HG02588 (cell line): ENCODE measurements at regions not wholly inside any gene's neighbourhood (a gene's known extent, or its start where the extent isn't known, plus 50 kb on each side); places are given as distances from the start of the nearest gene placed in this dataset.

Source experiments
- ATAC-seq: cut with Tn5 transposase; IDR thresholded peaks from one replicate; pipeline ENCODE4 v1.9.1; 2021; ENCODE audit warnings: mild to moderate bottlenecking, moderate library complexity; ENCODE audit not compliant: unreplicated experiment

DNA sequence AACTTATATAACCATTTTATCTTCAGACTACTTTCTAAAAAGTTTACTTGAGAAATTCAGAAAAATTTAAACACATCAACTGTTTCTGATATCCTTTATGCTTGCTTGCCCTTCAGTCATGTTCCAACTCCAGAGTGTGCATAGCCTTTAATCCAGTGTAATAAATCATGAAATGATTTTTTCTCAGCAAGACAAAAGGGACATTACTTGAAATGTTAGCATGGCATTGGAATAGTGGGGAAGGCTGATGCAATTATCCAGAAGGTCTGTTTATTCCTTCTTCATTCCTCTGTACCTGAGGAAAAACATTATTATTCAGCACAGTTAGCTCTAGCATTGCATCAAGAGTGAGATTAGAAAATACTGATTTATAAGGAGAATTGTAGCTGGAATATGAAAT is 209.9 kb downstream of the SLC7A11 start:
- no peak for ATAC-seq

- ATAC-seq = no peak
These were observed 211.8 kb downstream of the SLC7A11 start for GRCh38 chr4:138030375-138030774.

DNA sequence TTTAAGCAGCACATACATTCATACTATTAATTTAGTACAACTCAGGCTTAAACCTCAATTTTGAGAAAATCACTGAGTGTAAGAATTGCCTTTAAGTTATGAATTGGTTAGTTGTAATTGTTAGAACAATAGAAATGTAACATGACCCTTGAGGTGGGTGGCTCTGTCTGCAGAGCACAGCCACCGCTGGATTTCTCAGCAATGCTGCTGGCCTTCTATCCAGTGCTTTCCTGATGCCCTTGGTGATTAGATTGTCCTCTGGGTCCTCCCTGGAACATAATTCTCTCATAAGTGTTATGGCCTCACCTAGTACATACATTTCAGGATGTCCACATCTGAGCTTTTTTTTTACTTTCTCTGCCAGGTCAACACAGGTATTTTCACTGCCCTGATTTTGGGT is 213.2 kb downstream of the SLC7A11 start:
- no peak for ATAC-seq

- no peak for ATAC-seq
These were observed 220.9 kb downstream of the SLC7A11 start for GRCh38 chr4:138021139-138021830.

- peak; percentile 57 for ATAC-seq
These were observed 227.4 kb downstream of the SLC7A11 start for GRCh38 chr4:138014590-138015288.

GRCh38 chr4:138013625-138014024 is 228.5 kb downstream of the SLC7A11 start:
- no peak for ATAC-seq

DNA sequence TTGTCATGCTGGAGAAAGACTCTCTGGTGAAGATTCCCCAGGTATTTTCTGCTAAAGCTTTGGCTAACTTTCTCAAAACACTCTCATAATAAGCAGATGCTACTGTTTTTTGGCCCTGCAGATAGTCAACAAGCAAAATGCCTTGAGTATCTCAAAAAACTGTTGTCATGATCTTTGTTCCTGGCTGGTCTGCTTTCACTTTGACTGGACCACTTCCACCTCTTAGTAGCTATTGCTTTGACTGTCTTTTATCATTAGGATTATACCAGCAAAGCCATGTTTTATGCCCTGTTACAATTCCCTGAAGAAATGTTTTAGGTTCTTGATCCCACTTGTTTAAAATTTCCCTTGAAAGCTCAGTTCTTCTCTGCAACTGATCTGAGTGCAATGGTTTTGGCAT is 231.5 kb downstream of the SLC7A11 start:
- peak; percentile 48 for ATAC-seq

- ATAC-seq = no peak
These were observed 234.6 kb downstream of the SLC7A11 start for GRCh38 chr4:138007572-138007971.

DNA sequence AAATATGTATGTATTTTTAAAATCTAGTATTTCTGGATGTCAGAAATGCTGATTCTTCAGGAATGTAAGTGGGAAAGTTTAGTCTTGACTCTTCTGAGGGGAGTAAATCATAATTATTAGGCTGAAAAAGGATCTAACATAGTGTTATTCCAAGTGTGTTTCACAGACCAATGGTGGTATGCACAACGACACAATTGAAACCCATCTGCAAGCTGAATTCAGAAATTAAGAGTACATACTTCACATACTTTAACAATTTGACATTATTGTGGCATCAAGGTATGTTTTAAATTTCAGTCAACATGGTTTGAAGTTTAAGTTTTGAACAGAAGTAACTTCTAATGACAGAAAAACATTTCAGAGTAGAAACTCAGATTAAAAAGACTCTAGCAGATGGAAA is 236.7 kb downstream of the SLC7A11 start:
- ATAC-seq = no peak

DNA sequence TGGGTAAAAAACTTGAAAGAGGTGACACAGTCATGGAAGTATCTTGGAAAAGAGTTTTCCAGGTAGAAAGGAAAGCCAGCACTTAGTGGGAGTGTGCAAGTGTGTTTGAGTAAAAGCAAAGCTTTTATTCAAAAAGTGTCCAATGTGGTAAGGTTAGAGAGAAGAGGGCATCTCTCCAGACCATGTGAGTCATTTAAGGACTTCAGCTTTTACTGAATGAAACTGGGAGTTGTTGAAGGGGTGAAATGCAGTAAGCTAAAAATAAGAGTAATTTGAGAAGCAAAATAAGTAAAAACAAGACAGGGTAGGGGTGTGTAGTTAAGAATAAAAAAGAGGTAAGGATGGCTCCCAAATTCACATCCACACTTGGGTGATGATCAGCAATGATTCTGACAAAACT is 238.9 kb downstream of the SLC7A11 start:
- ATAC-seq = peak; percentile 99

DNA sequence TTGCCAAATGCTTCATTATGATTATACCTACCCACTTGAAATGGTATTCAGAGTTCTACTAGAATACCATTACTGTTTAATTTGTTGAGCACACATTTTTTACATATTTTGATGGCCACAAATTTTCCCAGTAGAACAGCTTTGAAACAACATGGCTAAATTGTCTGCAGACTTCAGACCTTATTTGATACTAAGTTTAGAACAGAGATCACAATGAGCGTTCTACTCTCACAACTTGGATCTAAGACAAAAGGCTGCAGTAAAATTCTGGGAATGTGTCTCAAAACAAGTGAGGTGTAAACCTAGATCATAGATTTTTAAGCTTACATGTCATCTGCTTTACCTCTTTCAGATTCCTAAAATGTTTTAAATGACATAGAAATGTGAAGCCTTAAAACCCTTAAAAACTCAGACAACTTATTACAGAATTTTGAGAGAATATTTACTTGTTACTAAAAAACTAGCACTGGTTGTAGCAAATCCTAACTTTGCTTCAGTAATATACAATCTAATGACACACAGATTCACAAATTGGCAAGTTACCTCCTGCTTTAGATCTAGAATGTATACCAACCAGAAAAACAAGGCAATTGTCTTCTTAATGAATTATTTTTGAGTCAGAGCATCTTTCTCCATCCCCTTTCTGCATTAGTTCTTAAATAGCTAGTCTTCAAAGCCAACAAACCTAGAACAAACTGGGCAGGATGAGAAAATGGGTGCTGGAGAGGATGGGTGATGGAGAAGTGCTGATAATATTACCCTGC is 243.3 kb downstream of the SLC7A11 start:
- no peak for ATAC-seq

- no peak for ATAC-seq
These were observed 244.7 kb downstream of the SLC7A11 start for GRCh38 chr4:137997496-137997895.

GRCh38 chr4:137994853-137995252 is 247.3 kb downstream of the SLC7A11 start:
- ATAC-seq = no peak

DNA sequence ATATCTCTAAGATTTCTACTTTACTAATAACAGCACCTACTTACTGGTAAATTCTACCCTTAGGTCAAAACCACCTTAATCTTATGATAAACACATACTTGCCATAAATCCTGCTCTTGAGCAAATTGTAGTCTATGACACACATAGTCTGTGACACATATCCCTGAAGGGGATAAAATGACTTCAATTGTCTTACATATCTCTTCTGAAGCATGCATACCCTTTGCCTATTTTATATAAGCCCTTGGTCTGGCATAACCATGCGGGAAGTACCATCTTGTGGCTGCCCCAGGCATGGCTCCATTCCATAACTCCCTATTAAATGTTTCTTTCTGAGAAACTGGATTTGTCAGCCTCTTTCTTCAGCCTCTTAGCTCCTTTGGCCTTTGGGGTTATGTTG is 248.9 kb downstream of the SLC7A11 start:
- no peak for ATAC-seq

- no peak for ATAC-seq
These were observed 260.9 kb downstream of the SLC7A11 start for GRCh38 chr4:137981277-137981676.

DNA sequence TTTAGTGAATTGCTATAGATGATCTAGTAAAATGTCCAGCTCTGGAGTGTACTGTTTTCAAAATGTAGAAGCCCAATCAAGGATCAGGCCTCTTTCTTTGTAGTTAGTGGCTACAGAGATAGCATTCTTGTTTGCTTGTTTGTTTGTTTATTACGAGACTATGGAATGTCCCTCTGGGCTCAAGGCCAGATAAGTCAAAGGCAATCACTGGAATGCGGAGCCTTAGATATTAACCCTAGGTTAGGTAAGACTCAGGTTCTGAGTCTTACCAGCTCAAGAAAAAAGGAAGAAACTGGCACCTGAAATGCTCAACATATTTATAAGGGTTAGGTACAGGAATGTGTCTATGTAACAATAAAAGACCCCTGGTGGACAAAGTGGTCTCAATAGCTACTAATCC is 261.5 kb downstream of the SLC7A11 start:
- ATAC-seq = no peak

DNA sequence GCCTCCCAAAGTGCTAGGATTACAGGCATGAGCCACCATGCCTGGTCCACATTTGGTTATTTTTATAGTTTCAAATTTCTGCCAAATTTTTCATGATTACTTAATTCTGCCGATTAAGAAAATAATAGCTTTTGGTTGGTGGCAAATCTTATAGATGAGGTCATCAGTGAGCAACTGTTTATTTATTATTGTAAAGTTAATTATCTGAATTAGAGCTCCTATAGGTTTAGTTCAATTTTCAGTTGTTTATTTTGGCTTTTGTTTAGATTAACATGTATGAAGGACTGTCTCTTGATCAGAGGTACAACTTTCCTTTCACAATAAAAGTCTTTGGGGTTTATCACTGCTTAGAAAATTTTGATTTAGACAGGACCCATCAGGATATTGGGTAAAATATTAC is 262.2 kb downstream of the SLC7A11 start:
- ATAC-seq = no peak

DNA sequence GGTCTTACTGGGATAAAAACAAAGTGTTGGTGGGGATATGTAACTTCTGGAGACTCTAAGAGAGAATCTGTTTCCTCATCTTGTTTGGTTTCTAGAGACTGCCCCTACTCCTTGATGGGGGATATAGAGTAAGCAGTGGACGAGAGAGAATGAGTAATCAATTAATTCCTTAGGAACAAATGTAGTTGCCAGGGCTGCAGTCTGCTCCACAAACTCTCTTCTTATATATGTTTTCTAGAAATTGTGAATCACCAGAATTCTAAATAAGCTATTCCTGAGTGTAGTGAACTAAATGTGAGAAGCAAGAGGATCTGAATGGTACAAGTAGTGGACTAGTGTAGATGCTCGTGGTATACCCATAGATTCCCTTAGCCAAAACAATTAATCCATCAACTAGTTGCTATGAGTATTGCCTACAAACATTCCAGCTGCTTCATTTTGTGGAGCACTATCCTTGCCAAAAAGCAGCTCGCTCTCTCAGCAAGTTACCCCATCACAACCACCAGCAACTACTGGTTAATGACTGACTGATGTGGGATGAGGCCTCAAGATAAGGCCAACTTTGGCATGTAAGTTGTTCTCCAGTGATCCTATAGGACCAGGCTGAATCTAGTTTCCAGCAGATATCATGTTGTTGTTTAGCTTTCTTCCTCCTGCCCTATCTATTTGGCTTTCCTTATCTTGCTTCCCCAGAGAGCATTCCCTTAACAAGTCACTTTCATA is 273.0 kb downstream of the SLC7A11 start:
- ATAC-seq = no peak

- ATAC-seq = no peak
These were observed 274.5 kb downstream of the SLC7A11 start for GRCh38 chr4:137967480-137968190.

- no peak for ATAC-seq
These were observed 275.6 kb downstream of the SLC7A11 start for GRCh38 chr4:137966504-137966903.

DNA sequence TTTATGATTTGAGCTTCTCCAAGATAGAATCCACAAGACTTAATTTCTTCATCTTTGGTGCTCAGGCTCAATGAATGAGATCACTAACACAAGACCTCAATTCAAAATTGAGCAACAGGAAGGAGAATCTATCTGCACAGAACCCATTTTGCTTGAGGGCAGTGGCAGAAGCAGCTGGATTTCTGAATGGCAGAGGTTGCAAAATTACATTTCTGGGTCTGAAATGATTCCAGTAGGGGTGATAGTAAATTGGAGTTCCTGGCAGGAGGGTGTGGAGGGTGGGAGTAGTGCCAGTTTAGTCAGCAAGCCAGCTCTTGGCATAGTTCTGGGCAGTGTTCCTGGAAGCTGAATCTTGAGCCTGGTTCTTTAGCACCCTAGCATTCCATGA is 281.1 kb downstream of the SLC7A11 start:
- no peak for ATAC-seq
